SKM-1 (cell line): ENCODE measurements at regions not wholly inside any gene's neighbourhood (a gene's known extent, or its start where the extent isn't known, plus 50 kb on each side); places are given as distances from the start of the nearest gene placed in this dataset.
"Not testable (repeated sequence)": the region's sequence is repeated elsewhere in the genome, so short reads cannot be mapped to it uniquely, and the experiment has no call there.

Experiments
- DNase-seq: peaks from one replicate; lab custom pipeline; 2025; ENCODE audit not compliant: unreplicated experiment; lab: John Stamatoyannopoulos, UW

- no peak for DNase-seq
These were observed 147.9 kb upstream of the ABI3BP start for GRCh38 chr3:101141135-101141534.

DNA sequence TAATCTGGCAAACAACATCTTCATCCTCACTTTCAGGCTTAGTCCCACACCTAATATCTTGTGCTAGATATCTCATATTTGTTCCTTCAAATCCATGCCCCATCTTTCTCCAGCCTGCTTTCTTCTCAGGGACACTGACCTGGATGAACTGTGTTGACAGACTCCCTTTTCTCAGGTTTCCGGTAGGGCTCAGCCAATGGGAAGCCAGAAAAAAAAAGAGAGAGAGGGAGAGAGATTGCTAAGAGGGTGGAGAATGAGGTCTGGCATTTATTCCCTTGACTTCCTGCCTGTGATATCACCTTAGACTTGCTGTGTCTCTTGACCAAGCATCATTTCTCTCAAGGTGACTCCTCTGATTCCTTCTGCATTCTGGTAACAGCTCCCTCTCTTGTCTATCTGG is 145.6 kb upstream of the ABI3BP start:
- no peak for DNase-seq

- no peak for DNase-seq
These were observed 141.1 kb upstream of the ABI3BP start for GRCh38 chr3:101134331-101134730.

GRCh38 chr3:101133652-101134051 is 140.4 kb upstream of the ABI3BP start:
- no peak for DNase-seq

DNA sequence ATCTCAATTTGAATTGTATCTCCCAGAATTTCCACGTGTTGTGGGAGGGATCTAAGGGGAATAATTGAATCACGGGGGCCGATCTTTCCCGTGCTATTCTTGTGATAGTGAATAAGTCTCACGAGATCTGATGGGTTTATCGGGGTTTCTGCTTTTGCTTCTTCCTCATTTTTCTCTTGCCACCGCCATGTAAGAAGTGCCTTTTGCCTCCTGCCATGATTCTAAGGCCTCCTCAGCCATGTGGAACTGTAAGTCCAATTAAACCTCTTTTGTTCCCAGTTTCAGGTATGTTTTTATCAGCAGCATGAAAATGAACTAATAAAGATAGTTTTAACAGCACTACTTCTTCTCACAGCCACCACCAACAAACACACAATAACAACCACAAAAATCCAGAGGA is 140.0 kb upstream of the ABI3BP start:
- not testable (repeated sequence) for DNase-seq

DNA sequence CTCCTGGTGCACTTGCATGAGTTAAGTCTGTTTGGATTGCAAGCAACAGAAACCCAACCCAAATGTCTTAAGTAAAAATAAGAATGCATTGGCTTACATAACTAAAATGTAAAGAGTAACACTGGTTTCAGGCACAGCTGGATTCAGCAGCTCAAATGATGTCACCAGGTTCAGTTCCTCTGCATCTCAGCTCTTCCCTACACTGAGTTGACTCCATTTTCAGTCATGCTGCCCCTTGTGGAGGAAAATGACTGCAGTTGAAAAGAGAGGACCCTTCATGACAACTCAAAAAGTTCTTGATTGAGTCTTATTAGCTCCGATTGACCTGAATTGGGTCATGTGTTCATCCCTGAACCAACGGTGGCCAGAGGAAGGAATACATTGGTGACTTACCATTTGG is 138.5 kb upstream of the ABI3BP start:
- DNase-seq: no peak

DNA sequence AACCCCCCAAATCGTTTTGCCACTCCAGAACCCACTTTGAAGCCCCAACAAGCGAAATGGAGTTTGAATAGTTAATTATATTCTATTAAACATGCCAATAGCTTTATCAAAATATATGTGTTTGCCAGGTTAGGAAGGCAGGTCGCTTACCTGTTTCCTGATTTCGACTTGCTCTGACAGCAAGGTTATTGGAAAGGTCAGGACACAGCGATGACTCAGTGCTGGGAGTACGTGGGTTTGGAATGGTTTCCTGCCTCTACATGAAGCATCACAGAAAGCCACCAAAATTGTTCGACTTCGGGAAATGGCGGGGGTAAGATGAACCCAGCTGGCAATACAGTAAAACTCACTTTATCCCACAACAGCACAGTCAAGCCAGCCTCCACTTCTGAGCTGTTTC is 135.6 kb upstream of the ABI3BP start:
- DNase-seq: no peak

GRCh38 chr3:101128001-101128400 is 134.8 kb upstream of the ABI3BP start:
- no peak for DNase-seq

- no peak for DNase-seq
These were observed 130.9 kb upstream of the ABI3BP start for GRCh38 chr3:101124125-101124524.

- DNase-seq: no peak
These were observed 129.9 kb upstream of the ABI3BP start for GRCh38 chr3:101123081-101123480.

DNA sequence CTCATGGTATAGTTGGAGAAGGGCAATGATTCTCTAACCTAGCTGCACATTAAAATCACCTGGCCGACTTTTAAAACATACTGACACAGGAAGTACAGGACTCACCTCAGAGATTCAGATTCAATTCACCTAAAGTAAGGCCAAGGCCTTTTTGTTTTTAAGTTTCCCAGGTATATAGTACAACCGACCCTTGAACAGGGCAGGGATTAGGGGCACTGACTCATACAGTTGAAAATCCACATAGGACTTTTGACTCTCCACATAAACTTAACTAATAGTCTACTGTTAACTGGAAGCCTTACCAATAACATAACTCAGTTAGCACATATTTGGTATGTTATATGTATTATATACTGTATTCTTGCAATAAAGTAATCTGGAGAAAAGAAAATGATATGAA is 129.5 kb upstream of the ABI3BP start:
- DNase-seq: no peak

GRCh38 chr3:101120039-101120438 is 126.8 kb upstream of the ABI3BP start:
- DNase-seq: no peak

DNA sequence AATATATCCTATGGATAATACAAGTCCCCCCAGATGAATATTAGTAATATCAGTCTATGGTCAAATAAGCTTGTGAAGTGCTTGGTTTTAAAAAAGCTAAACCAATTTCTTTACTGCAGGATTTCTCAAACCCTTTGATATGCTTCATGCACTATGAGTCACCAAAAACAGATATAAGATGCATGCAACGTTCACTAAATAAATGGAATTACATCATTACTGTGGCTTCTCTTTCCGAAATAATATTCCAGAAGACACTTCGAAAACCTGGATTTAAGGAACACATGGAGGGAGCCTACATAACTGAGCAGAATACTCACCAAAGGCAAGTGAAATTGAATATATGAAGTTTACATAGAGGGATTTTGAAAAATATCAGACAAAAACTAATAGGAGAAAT is 126.3 kb upstream of the ABI3BP start:
- no peak for DNase-seq

DNA sequence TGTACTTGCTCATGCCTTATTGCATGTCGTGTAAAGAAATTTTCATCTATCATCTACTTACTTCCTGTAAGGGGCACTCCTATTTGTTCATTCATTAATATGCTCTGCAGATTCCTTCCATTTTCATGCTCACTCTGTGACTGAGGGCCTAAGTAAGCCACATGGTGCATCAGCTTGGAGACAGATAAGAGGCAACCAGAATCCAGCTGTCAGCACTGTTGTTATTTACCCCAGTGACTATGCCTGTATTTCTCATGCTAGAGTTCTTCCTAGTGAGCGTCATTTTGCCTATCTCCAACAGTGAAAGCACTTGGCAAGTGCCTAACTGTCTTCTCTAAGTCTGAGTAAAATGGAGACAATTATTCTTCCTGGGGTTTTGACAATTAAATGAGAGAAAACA is 124.8 kb upstream of the ABI3BP start:
- no peak for DNase-seq

DNA sequence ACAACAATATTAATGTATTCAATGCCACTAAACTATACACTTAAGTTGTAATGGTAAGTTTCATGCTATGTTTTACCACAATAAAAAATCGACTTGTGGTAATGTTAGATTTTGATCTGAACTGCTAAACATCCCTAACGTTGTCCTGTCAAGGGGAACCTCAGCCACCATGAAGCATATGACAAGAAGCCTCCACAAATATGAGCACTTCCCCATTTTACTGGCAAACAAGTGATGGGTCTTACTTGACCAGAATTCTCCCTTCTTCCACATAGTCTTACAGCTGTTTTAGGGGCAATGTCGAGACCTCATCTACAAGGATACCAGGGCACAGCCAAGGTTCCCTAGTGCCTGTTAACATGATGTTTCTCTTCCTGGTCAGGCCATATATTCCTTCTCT is 124.2 kb upstream of the ABI3BP start:
- no peak for DNase-seq

- not testable (repeated sequence) for DNase-seq
These were observed 117.1 kb upstream of the ABI3BP start for GRCh38 chr3:101110295-101110694.

GRCh38 chr3:101104321-101104720 is 111.1 kb upstream of the ABI3BP start:
- DNase-seq: no peak

- no peak for DNase-seq
These were observed 109.6 kb upstream of the ABI3BP start for GRCh38 chr3:101102678-101103296.

DNA sequence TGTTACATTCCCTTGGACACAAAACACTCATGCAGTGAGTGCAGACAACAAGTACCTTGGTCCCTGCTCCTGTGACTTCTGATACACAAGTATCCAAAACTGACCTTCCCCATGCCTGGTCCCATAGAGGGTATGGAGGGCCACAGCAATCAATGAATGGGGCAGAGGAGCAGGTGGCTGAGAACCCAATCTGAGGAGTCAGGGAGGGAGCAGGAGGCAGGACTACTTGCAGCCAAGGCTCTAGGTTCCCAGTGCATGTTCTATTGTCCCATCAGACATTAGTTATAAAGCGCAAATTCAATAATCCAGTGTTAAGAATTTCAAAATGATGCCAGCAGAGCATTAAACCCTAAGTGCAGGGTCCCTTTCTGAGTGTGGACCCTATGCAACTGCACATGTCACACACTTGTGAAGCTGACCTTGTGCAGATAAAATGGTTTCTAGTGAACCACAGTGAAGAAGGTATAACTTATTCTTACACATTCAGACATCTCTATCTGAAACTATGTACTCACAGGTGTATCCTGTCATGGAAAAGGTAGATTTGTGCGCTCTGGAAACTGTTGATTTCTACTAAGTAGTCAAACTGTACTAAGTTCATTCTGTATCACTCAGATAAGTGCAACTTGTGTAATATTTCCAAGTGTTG is 107.3 kb upstream of the ABI3BP start:
- no peak for DNase-seq

DNA sequence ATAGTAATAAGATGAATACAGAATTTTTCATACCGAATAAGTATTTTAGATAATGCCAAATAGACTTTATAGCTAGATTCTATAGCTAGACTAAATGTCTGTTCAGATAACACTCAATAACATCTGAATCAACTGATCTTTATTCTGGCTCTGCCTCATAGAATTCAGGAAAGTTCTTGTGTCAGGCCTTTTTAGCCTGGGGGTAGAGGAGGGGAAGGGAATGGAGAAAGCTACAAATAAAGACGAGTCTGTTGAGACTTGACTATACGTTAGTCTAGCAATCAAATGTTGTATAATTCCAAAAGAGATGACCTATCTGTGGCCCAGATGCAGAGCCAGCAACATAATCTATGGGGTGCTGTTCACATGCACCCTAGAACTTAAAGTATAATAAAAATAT is 106.6 kb upstream of the ABI3BP start:
- DNase-seq: no peak

- DNase-seq: no peak
These were observed 103.2 kb upstream of the ABI3BP start for GRCh38 chr3:101096444-101096843.

DNA sequence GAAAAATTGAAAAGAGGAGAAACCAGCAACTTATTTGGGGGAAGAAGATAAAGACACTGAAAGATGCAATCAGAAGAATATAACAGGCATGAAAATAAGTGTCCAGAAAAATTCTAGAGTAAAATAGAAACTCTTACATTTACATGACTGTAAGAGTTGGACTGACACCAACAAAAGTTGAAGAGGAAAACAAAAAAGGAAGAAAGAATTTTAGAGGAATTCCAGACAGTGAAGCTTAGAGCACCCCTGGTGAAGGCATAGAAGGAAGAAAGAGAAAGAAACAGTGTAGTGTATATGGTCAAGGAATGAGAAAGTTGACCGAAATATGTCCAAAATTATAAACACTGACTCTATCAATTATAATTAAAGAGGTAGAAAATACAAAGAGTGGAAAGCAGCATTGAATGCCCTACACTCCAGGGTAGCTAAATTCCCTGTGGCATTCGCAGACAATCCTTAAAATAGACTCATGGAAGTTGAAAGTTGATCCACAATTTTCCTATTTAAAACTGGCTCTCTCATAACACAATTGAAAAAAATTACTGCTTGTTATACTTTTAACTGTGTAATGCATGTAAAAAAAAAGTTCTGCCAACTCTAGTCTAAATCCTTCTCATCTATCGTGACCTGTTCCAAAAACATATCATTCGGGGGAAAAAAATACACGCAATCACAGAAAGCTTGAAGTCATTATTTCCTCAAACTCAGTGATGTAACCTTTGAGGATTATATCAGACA is 102.6 kb upstream of the ABI3BP start:
- DNase-seq: no peak
